H1 (cell line): ENCODE measurements at regions not wholly inside any gene's neighbourhood (a gene's known extent, or its start where the extent isn't known, plus 50 kb on each side); places are given as distances from the start of the nearest gene placed in this dataset.

Experiments
- ATF2 ChIP-seq: IDR thresholded peaks from 2 replicates; pipeline ENCODE4 v1.6.1; 2012; ENCODE audit warnings: low read length, inconsistent platforms
- CBX8 ChIP-seq: fragments of 300-800, 300-1000 bp; sonication (generic); IDR thresholded peaks from 2 replicates; pipeline ENCODE4 v1.7.1; 2016; ENCODE audit warnings: low read depth, low read length, borderline replicate concordance
- CHD7 ChIP-seq: fragments of 300-600 bp; sonication (generic); IDR thresholded peaks from 2 replicates; pipeline ENCODE4 v1.7.1; 2012; ENCODE audit warnings: low read length, moderate library complexity, mild to moderate bottlenecking, inconsistent platforms; ENCODE audit not compliant: insufficient replicate concordance
- EP300 ChIP-seq, 2 experiments: IDR thresholded peaks; 1 replicate in 1 of 2; 2 replicates in 1 of 2; pipeline ENCODE4 v1.6.1; 2011 to 2012; ENCODE audit warnings: low read depth in 2 of 2, low read length in 2 of 2, mild to moderate bottlenecking in 2 of 2, borderline replicate concordance in 1 of 2, inconsistent platforms in 1 of 2, moderate library complexity in 1 of 2
- EZH2 ChIP-seq: fragments of 200-600 bp; sonication (generic); IDR thresholded peaks from 2 replicates; pipeline ENCODE4 v1.7.1; 2012; ENCODE audit warnings: low read depth, mild to moderate bottlenecking, moderate library complexity, low read length, inconsistent platforms; ENCODE audit not compliant: severe bottlenecking
- MAFK ChIP-seq: IDR thresholded peaks from 2 replicates; pipeline ENCODE4 v1.6.1; 2012; ENCODE audit warnings: low read depth, mild to moderate bottlenecking, improper control_type of control experiment, low read length
- POLR2AphosphoS5 ChIP-seq: IDR thresholded peaks from 2 replicates; pipeline ENCODE4 v1.6.1; 2011; ENCODE audit warnings: low read depth, low read length
- TBP ChIP-seq: IDR thresholded peaks from 2 replicates; pipeline ENCODE4 v1.6.1; 2011; ENCODE audit warnings: low read depth, low read length, improper control_type of control experiment

- TF ChIP-seq CHD7 = no peak
- TF ChIP-seq MAFK = no peak
- no peak for TF ChIP-seq POLR2AphosphoS5
- TF ChIP-seq EZH2 = no peak
- no peak for TF ChIP-seq CBX8
- no peak for TF ChIP-seq ATF2
- TF ChIP-seq EP300 (IDR thresholded peaks at IDR 0.05; ENCODE audit: borderline replicate concordance in 1 of 2, low read depth in 2 of 2, low read length in 2 of 2) = no peak
- TF ChIP-seq TBP = no peak
- TF ChIP-seq, all 59 proteins: peak for 0
These were observed 137.4 kb upstream of the LARGE1 start (continued) for GRCh38 chr22:34057726-34058125.
